Embryonic facial prominence (tissue), 1 donor: ENCODE measurements at regions not wholly inside any gene's neighbourhood (a gene's known extent, or its start where the extent isn't known, plus 50 kb on each side); places are given as distances from the start of the nearest gene placed in this dataset.

Source experiments
- DNase-seq: peaks from one replicate; pipeline ENCODE4 v3.0.0-alpha.2; 2016; ENCODE audit errors: extremely low spot score

DNA sequence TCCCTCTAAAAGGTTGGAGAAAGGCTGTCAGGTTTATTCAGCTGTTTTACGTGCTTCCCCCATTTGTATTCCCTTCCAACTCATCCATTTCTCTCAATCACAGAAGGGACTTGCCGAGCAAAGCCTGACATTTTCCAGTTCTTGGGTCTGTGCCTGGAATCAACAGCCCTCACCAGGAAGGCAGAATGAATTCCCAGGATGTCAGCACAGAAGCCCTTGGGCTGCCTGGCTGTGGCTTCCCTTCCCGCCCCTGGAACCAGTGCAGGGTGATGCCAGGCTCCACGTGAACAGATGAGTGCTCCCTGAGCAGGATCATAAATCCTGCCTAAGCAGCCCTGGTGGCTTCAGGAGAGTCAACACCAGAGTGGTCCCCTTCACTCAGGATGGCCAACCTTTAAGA lies 86.1 kb upstream of the CD83 start:
- no peak for DNase-seq

DNA sequence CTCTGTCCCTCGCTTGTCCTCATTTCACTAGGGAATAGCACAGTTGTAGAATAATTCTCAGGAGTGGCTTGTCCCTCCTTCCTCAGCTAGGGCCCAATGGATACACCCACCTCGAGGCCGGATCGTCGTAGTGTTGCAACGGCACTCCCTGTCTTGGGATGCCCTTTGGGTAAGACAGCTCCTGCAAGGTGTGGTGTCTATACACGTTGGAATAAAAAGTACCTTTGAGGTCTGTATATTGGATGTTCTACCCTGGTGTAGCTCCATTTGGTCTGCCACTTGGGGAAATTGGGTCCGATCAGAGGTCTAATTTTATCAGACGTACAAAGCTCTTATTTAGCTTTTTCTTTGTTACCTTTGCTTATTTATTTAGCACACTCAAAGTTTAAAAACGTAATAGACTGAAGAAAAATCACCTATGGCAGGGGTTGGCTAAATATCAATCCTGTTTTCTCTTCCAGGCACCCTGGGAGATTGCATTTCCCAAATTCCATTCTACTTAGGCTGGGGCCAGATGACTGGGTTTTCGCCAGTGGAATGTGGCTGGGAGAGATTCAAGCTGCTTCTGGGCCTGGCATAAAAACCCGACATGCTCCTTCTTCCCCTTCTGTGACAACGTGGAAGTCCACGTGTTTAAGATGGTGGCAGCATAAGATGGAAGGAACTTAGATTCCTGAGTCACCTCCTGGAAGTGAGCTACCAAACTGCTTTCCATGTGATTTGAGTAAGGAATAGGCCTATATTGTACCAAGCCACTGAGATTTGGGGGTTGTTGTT lies 82.3 kb upstream of the CD83 start:
- DNase-seq: no peak

GRCh38 chr6:14035874-14036273 lies 81.7 kb upstream of the CD83 start:
- DNase-seq: no peak

- no peak for DNase-seq
Measured at GRCh38 chr6:14036911-14037310, 80.7 kb upstream of the CD83 start.

DNA sequence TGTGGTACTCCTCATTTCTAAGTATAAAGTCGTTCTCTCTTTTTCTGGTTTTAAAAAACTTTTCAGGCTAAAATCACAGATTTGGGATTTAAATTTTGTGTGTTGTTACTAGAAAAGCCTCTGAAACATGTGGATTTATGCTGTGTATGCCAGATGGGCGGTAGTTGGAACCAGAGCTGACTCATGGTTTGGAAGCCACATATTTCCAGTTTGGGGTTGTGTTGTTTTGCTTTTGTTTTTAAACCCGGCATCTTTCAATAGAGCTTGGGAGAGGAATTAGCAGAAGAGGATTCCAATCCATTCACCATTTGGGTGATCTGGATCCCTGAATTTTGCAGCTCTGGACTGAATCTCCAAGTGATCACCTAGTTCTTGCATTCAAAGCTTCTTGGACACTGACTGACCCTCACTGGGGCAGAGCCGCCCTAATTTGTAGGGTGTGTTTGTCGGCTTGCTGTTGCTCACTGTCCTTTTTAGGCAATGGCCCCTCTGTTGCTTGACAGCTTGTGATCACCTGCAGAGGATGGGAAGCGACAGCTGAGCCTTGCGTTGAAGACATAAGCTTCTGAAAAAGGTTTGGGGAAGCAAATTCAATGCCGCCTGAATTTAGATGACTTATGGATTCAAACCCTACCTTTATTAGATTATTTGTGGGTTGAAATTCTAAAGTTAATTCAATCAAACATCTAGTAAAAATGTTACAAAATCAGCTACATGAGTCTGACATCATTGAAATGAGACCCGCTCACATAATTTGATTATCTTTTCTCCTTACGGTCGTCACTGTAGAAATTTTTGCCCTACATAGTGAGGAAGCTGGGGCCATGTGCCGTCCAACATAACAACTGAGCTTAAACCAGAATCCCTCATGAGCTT lies 79.9 kb upstream of the CD83 start:
- DNase-seq: no peak

- no peak for DNase-seq
Measured at GRCh38 chr6:14038467-14039437, 78.8 kb upstream of the CD83 start.

- DNase-seq: no peak
Measured at GRCh38 chr6:14040042-14040441, 77.5 kb upstream of the CD83 start.

DNA sequence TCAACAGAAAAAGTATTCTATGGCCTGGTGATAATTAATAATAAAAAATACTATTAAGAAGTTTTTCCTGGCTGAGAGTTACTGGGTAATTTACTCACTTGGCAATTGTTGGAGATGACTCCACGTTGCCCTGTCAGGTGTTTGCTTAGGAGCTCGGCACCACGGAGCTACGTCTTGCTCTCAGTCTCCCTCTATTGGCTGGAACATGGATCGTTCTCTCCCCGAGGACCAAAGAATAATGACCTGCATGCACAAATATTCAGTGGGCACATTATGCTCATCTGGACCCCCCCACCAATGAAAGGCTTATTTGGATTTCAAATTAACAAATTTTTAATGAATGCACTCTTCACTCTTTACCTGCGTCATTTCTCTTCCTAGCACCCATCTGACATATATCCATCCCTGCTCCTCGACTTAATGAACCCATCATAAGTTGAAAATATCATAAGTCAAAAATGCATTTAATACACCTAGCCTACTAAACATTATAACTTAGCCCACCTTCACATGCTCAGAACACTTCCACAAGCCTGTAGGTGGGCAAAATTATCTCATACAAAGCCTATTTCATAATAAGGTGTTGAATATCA lies 71.0 kb upstream of the CD83 start:
- DNase-seq: no peak

- no peak for DNase-seq
Measured at GRCh38 chr6:14047151-14047740, 70.3 kb upstream of the CD83 start.

DNA sequence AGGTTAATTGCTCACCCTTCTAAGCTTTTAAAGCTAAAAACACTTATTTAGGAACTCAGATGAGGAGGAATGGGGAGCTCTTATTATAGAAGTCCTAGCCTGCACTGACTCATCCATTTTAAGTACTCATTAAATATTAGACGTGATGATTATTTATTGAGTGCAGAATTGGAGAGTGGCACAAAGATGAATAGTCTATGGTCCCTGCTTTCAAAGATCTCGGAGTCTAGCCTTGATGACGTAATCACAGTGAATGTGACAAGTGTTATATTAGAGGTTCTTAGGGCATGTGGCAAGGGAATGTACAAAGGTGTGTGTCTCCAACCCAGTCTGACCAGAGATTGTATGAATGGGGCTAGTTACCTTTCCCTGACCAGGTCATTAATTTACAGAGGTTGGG lies 68.7 kb upstream of the CD83 start:
- no peak for DNase-seq

DNA sequence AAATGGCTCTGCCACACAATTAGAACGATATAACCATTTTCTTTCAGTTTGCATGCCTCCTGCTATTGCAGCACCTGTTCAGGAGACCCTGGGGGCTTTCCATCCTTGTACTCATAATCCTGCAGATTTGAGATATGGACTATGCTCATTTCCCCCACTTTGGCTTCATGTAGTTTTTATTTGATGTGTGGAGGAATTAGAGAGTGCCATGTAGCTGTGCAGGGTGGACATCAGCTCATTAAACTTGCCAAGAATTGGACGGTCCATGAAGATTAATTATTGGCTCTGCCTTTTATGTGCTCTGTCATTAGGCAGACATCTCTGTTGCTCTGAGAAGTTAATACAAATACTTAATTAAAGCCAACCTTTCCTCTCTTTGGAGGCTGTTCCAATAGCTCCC lies 66.2 kb upstream of the CD83 start:
- no peak for DNase-seq

DNA sequence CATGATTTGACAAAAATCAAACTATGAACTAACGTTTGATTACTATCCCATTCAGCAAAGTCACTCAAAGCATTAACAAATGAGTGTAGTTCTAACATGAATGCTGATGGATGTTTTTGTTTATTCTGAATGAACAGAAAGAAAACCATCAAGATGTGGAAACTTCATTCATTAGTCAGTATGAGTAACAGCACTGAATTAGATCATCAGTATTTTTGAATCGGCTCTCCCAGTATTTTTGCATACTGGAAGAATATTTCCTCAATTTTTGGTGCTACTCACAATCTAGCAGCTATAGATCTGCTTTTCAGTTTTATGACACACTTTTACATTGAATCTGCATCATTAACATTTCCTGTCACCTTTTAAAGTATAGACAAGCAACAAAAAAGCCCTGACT lies 63.8 kb upstream of the CD83 start:
- no peak for DNase-seq

DNA sequence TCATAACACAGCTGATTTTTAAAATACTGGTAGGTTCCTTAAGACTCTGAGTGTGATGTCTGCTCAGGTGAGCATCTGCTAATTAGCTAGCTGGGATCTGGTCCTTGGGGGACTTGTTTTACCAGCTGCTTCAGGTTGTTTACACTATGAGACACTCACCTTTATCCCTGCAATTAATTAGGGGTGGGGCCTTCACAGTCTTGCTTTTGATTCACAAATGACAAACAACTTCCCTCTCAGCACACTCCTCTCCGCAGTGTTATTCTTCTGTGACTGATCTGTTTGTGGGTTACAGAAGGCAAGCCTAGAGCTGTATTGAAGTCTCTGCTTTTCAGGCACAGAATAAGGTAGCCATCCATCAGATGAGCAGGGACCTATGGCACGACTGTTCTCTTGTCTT lies 62.0 kb upstream of the CD83 start:
- no peak for DNase-seq

GRCh38 chr6:14058029-14058695 lies 59.4 kb upstream of the CD83 start:
- DNase-seq: no peak

- no peak for DNase-seq
Measured at GRCh38 chr6:14058735-14059134, 58.8 kb upstream of the CD83 start.

GRCh38 chr6:14059791-14060436 lies 57.7 kb upstream of the CD83 start:
- no peak for DNase-seq

DNA sequence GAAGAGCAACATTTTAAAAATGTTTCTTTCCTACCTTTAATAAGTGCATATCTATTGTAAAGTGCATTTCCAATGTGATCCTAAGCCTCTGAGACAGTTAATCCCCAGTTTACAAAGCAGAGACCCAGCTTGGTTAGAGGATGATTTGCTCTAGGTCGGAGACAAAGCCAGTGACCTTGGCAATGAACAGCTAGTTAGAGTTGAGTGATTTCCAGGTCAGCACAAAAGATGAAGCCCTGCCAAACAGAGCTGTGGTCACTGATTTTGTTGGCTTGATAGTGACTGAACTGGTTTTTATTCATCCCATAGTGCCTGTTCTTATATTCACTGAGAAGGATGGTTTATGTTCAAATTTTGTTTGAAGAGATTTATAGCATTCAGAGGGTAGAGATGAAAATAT lies 56.6 kb upstream of the CD83 start:
- no peak for DNase-seq

GRCh38 chr6:14061643-14062042 lies 55.9 kb upstream of the CD83 start:
- no peak for DNase-seq

DNA sequence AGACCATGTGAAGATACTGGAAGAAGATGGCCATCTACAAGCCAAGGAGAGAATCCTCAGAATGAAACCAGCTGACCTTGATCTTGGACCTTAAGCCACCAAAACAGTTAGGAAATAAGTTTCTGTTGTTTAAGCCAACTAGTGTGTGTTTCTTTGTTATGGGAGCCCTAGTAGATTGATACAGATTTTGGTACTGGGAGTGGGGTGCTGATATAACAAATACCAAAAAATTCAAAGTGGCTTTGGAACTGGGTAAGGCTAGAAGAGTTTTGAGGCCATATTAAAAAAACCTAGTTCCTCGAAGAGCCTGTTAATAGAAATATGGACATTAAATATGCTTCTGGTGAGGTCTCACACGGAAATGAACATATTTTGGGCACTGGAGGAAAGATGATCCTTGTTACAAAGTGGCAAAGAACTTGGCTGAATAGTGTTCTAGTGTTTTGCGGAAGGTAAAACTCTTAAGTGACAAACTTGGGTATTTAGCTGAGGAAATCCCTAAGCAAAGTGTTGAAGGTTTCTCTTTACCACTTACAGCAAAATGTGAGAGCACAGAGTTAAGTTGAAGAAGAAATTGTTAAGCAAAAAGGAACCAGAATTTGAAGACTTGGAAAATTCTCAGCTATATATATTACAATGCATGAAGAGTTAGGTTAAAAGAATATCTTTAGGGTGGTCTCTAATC lies 55.1 kb upstream of the CD83 start:
- no peak for DNase-seq

- DNase-seq: no peak
Measured at GRCh38 chr6:14063756-14064155, 53.8 kb upstream of the CD83 start.
